BE2C (cell line): ENCODE measurements at regions not wholly inside any gene's neighbourhood (a gene's known extent, or its start where the extent isn't known, plus 50 kb on each side); places are given as distances from the start of the nearest gene placed in this dataset.
"Not testable (repeated sequence)": the region's sequence is repeated elsewhere in the genome, so short reads cannot be mapped to it uniquely, and the experiment has no call there.

ENCODE experiments used
- DNase-seq: peaks from one replicate; pipeline ENCODE4 v3.0.0-alpha.2; 2020
- H3K27me3 ChIP-seq: fragments of 250-450 bp; sonication (Bioruptor Pico); 2 replicates; pipeline ENCODE4 v1.5.1; 2020; ENCODE audit warnings: mild to moderate bottlenecking
- H3K36me3 ChIP-seq: fragments of 250-450 bp; sonication (Bioruptor Pico); 2 replicates; pipeline ENCODE4 v1.5.1; 2020; ENCODE audit warnings: mild to moderate bottlenecking
- H3K4me1 ChIP-seq: fragments of 250-450 bp; sonication (Bioruptor Pico); 2 replicates; pipeline ENCODE4 v1.5.1; 2020
- H3K4me3 ChIP-seq: 2 replicates; pipeline ENCODE4 v1.5.1; 2011; ENCODE audit warnings: low read depth, low read length
- H3K9me3 ChIP-seq: fragments of 250-450 bp; sonication (Bioruptor Pico); 2 replicates; pipeline ENCODE4 v1.5.1; 2020
- TF ChIP-seq, protein P1 (sequence below): IDR thresholded peaks from 2 replicates; pipeline ENCODE4 v1.5.1; 2012; ENCODE audit warnings: mild to moderate bottlenecking, low read depth, low read length

DNA sequence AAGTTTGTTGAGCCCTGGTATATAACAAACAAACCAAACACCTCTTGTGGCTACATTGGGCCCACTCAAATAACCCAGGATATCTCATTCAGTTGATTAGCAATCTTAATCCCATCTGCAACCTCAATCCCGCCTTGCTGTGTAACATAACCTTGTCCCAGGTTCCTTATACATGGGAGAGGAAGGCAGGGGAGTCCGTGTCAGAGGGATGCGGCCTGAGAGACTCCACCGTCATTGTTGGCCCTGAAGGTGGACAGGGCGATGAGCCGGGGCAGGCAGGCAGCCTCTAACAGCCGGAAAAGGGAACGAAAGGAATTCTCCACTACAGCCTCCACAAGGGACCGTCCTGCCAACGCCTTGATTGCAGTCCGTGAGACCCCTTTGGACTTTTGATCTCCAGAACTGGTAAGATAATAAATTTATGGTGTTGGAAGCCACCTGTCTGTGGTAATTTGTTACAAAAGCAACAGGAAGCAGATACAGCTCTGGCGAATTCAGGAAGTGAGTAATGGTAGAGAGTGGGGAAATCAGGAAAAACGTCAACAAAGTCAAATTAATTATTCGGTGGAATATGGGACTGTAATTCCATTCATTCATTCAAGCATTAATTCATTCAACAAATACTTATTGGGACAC is 124.5 kb upstream of the SALL4 start:
- no peak overlapping the region for H3K4me3 ChIP-seq
- TF ChIP-seq, protein P1, sequence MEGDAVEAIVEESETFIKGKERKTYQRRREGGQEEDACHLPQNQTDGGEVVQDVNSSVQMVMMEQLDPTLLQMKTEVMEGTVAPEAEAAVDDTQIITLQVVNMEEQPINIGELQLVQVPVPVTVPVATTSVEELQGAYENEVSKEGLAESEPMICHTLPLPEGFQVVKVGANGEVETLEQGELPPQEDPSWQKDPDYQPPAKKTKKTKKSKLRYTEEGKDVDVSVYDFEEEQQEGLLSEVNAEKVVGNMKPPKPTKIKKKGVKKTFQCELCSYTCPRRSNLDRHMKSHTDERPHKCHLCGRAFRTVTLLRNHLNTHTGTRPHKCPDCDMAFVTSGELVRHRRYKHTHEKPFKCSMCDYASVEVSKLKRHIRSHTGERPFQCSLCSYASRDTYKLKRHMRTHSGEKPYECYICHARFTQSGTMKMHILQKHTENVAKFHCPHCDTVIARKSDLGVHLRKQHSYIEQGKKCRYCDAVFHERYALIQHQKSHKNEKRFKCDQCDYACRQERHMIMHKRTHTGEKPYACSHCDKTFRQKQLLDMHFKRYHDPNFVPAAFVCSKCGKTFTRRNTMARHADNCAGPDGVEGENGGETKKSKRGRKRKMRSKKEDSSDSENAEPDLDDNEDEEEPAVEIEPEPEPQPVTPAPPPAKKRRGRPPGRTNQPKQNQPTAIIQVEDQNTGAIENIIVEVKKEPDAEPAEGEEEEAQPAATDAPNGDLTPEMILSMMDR, result no peak
- no peaks in the 10 kb centered on the region for H3K27me3 ChIP-seq
- H3K9me3 ChIP-seq, result no peaks in the 10 kb centered on the region
- no peak for DNase-seq
- H3K36me3 ChIP-seq, result no peaks in the 10 kb centered on the region
- H3K4me1 ChIP-seq, result peaks cover 3% of the 10 kb centered on the region; the same call in 1 of the 2 replicates

GRCh38 chr20:51924509-51924908 is 122.2 kb upstream of the SALL4 start:
- Histone ChIP-seq H3K36me3 (no peaks in the 10 kb centered on the region), H3K4me1 (no peaks in the 10 kb centered on the region), H3K4me3 (no peak overlapping the region)

DNA sequence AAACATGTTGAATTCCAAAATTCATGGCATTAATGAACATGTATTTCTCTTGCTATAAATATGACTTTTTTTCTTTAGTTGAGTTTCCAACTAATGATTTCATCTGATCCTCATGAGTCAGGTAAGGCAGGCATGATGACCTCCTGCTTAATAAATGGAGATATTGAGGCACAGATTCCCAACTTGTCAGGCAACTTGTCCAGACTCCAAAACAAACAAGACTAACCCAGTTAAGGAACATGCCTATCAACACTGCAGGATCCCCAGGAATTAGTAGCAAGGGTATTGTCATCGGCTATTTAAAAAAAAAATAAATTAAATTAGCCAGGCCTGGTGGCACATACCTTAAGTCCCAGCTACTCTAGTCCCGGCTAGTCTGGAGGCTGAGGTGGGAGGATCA is 121.3 kb upstream of the SALL4 start:
- no peaks in the 10 kb centered on the region for H3K36me3 ChIP-seq
- H3K4me1 ChIP-seq, result no peaks in the 10 kb centered on the region; the same call in 1 of the 2 replicates
- no peak for DNase-seq
- no peaks in the 10 kb centered on the region for H3K9me3 ChIP-seq
- H3K27me3 ChIP-seq, result no peaks in the 10 kb centered on the region
- H3K4me3 ChIP-seq, result no peak overlapping the region
- TF ChIP-seq, protein P1, result no peak

More at GRCh38 chr20:51924509-51924908, 122.2 kb upstream of the SALL4 start:
- Histone ChIP-seq H3K9me3 (no peaks in the 10 kb centered on the region), H3K27me3 (no peaks in the 10 kb centered on the region)
- TF ChIP-seq, protein P1, result no peak
- DNase-seq, result no peak

DNA sequence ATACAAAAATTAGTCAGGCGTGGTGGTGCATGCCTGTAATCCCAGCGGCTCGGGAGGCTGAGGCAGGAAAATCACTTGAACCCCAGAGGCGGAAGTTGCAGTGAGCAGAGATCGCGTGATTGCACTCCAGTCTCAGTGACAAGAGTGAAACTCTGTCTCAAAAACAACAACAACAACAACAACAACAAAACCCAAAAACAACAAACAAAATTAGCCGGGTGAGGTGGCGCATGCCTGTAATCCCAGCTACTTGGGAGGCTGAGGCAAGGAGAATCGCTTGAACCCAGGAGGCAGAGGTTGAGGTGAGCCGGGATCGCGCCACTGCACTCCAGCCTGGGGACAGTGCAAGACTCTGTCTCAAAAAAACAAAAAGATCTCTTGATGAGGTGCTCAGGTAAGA is 120.5 kb upstream of the SALL4 start:
- not testable (repeated sequence) for H3K9me3 ChIP-seq, H3K36me3 ChIP-seq, DNase-seq, H3K4me1 ChIP-seq, H3K27me3 ChIP-seq, H3K4me3 ChIP-seq

- no peaks in the 10 kb centered on the region for H3K27me3 ChIP-seq
- no peak overlapping the region for H3K4me3 ChIP-seq
- no peak for DNase-seq
- H3K9me3 ChIP-seq, result no peaks in the 10 kb centered on the region
- TF ChIP-seq, protein P1, result no peak
- peaks cover 10% of the 10 kb centered on the region; the same call in 1 of the 2 replicates for H3K4me1 ChIP-seq
- H3K36me3 ChIP-seq, result no peaks in the 10 kb centered on the region
Observed at GRCh38 chr20:51918561-51918960, 116.2 kb upstream of the SALL4 start.

DNA sequence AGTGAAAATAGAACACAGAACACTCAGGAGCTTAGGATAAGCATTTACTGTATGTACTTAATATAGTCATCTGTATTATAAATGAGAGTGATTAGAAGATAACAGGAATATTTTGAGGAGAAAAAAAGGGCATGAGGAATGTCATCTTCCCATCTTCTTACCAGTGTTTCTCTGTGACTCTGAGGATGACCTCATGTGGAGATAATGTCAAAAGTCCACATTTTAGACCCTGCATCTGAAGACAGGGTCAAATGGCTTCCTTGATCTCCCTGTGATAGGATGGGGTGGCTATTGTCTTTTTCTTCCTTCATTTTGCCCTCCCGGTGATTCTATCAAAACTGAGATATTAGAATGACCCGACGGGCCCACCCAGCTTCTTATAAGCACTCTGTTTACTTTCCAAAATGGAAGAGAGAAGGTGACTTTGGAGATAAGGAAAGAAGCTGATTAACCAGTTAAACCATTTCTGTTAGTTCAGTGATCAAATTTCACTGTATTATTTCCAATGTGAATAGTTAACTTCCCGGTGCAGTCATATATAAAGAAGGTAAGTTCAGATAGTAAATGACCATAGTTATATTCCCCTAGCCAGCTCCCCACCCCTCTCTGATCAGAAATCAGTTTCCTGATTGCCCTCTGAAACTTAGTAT is 115.7 kb upstream of the SALL4 start:
- no peak overlapping the region for H3K4me3 ChIP-seq
- no peaks in the 10 kb centered on the region for H3K27me3 ChIP-seq
- H3K4me1 ChIP-seq, result peaks cover 12% of the 10 kb centered on the region; the same call in 1 of the 2 replicates
- TF ChIP-seq, protein P1, result no peak
- no peaks in the 10 kb centered on the region for H3K9me3 ChIP-seq
- DNase-seq, result no peak
- no peaks in the 10 kb centered on the region for H3K36me3 ChIP-seq
